ENCODE measurements at regions not wholly inside any gene's neighbourhood (a gene's known extent, or its start where the extent isn't known, plus 50 kb on each side); places are given as distances from the start of the nearest gene placed in this dataset.
"Not testable (repeated sequence)": the region's sequence is repeated elsewhere in the genome, so short reads cannot be mapped to it uniquely, and the experiment has no call there.

- in situ Hi-C loops (cut with MboI; ENCODE audit: low sequenced_read_pairs) = no loop called here
Measured at GRCh38 chr15:66634540-66634939, 67.5 kb upstream of the SMAD6 start.

GRCh38 chr15:66635006-66635405, 67.0 kb upstream of the SMAD6 start:
- in situ Hi-C loops (cut with MboI; ENCODE audit: low sequenced_read_pairs) = no loop called here

- in situ Hi-C loops (cut with MboI; ENCODE audit: low sequenced_read_pairs) = no loop called here
Measured at GRCh38 chr15:66635817-66636216, 66.2 kb upstream of the SMAD6 start.

GRCh38 chr15:66637044-66637443, 65.0 kb upstream of the SMAD6 start:
- in situ Hi-C loops (cut with MboI; ENCODE audit: low sequenced_read_pairs) = not testable (repeated sequence)

- in situ Hi-C loops (cut with MboI; ENCODE audit: low sequenced_read_pairs) = no loop called here
Measured at GRCh38 chr15:66638377-66638776, 63.7 kb upstream of the SMAD6 start.

GRCh38 chr15:66641485-66642315, 60.3 kb upstream of the SMAD6 start:
- in situ Hi-C loops (cut with MboI; ENCODE audit: low sequenced_read_pairs) = no loop called here

GRCh38 chr15:66642514-66642913, 59.5 kb upstream of the SMAD6 start:
- in situ Hi-C loops (cut with MboI; ENCODE audit: low sequenced_read_pairs) = no loop called here

GRCh38 chr15:66643033-66643432, 59.0 kb upstream of the SMAD6 start:
- in situ Hi-C loops (cut with MboI; ENCODE audit: low sequenced_read_pairs) = no loop called here

- in situ Hi-C loops (cut with MboI; ENCODE audit: low sequenced_read_pairs) = no loop called here
Measured at GRCh38 chr15:66644000-66644787, 57.8 kb upstream of the SMAD6 start.

- in situ Hi-C loops (cut with MboI; ENCODE audit: low sequenced_read_pairs) = no loop called here
Measured at GRCh38 chr15:66644869-66645268, 57.2 kb upstream of the SMAD6 start.

GRCh38 chr15:66646308-66646707, 55.7 kb upstream of the SMAD6 start:
- in situ Hi-C loops (cut with MboI; ENCODE audit: low sequenced_read_pairs) = no loop called here

- in situ Hi-C loops (cut with MboI; ENCODE audit: low sequenced_read_pairs) = no loop called here
Measured at GRCh38 chr15:66646799-66647198, 55.2 kb upstream of the SMAD6 start.

- in situ Hi-C loops (cut with MboI; ENCODE audit: low sequenced_read_pairs) = no loop called here
Measured at GRCh38 chr15:66647358-66647757, 54.7 kb upstream of the SMAD6 start.

GRCh38 chr15:66648588-66648987, 53.4 kb upstream of the SMAD6 start:
- in situ Hi-C loops (cut with MboI; ENCODE audit: low sequenced_read_pairs) = no loop called here

- in situ Hi-C loops (cut with MboI; ENCODE audit: low sequenced_read_pairs) = no loop called here
Measured at GRCh38 chr15:66649235-66649984, 52.6 kb upstream of the SMAD6 start.

GRCh38 chr15:66650433-66650832, 51.6 kb upstream of the SMAD6 start:
- in situ Hi-C loops (cut with MboI; ENCODE audit: low sequenced_read_pairs) = no loop called here

GRCh38 chr15:66651198-66651597, 50.8 kb upstream of the SMAD6 start:
- in situ Hi-C loops (cut with MboI; ENCODE audit: low sequenced_read_pairs) = no loop called here

GRCh38 chr15:66651913-66652642, 50.0 kb upstream of the SMAD6 start:
- in situ Hi-C loops (cut with MboI; ENCODE audit: low sequenced_read_pairs) = no loop called here

Measured in HL-60/S4 treated with phorbol 12-myristate 13-acetate at 8.2 ng/mL for 4 days and 3 days (cell line).